GM12873 (cell line): ENCODE measurements at regions not wholly inside any gene's neighbourhood (a gene's known extent, or its start where the extent isn't known, plus 50 kb on each side); places are given as distances from the start of the nearest gene placed in this dataset.

Source experiments
- TF ChIP-seq, protein P1 (sequence below): IDR thresholded peaks from 2 replicates; pipeline ENCODE4 v1.5.1; 2012; ENCODE audit warnings: low read depth, mild to moderate bottlenecking, moderate library complexity, low read length, control low read depth; ENCODE audit not compliant: insufficient read depth; ENCODE audit errors: missing control alignments

DNA sequence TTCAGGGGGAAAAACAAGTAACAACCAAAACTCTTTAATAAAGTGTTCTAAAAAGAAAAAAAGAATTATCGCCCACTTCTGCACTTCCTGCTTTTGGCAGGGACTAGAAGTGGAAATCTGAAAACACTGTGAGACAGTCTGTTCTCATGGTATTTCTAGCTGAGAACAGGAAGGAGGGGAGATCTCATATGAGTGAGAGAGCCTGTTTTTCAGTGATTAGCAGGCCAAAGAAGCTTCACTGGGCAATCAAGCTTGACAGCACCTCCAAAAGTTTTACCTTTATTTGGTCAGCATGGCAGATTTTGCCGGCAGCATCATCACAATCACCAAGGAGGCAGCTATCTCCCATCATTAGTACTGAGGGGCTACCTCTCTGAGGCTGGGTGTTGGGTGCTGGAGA lies 79.5 kb upstream of the ATXN1 start:
- TF ChIP-seq, protein P1, sequence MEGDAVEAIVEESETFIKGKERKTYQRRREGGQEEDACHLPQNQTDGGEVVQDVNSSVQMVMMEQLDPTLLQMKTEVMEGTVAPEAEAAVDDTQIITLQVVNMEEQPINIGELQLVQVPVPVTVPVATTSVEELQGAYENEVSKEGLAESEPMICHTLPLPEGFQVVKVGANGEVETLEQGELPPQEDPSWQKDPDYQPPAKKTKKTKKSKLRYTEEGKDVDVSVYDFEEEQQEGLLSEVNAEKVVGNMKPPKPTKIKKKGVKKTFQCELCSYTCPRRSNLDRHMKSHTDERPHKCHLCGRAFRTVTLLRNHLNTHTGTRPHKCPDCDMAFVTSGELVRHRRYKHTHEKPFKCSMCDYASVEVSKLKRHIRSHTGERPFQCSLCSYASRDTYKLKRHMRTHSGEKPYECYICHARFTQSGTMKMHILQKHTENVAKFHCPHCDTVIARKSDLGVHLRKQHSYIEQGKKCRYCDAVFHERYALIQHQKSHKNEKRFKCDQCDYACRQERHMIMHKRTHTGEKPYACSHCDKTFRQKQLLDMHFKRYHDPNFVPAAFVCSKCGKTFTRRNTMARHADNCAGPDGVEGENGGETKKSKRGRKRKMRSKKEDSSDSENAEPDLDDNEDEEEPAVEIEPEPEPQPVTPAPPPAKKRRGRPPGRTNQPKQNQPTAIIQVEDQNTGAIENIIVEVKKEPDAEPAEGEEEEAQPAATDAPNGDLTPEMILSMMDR = no peak

DNA sequence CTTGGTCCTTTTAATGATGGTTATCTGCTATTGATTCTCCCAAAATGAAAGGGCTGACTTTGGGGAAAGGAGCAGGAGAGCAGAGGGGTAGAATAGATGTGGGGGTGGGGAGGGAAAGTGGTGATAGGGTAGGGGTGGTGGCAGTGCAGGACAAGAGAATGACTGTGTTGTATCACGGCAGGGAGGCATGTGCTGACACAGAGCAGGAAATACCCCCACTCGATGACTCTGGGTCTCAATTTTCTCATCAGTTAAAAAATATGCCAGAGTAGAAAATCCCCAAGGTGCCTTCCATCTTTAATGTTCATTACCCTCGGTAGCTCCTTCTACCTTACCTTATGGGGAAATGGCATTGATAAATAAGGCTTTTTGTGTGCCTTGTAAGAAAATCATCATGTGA lies 79.0 kb upstream of the ATXN1 start:
- TF ChIP-seq, protein P1 = no peak

DNA sequence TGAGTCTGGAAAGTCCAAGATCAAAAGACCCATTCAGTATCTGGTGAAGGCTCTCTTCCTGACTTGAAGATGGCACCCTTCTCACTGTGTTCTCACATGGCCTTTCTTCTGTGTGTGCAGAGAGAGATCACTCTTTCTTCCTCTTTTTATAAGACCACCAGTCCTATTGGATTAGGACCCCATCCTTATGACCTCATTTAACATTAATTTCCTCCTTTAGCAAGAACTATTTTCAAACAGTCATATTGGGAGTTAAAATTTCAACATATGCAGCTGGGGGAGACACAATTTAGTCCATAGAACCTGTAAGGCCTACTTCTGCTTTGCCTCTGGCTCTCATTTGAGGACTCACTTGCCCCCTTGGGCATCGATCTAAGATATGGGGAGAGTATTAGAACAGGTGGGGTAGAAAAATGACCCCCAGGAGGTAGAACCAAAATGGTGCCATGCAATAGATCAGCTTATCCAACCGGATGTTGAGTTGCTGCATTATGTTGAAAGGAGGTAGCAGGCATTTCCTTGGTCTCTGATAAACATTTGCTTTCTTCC lies 78.4 kb upstream of the ATXN1 start:
- TF ChIP-seq, protein P1 = no peak

DNA sequence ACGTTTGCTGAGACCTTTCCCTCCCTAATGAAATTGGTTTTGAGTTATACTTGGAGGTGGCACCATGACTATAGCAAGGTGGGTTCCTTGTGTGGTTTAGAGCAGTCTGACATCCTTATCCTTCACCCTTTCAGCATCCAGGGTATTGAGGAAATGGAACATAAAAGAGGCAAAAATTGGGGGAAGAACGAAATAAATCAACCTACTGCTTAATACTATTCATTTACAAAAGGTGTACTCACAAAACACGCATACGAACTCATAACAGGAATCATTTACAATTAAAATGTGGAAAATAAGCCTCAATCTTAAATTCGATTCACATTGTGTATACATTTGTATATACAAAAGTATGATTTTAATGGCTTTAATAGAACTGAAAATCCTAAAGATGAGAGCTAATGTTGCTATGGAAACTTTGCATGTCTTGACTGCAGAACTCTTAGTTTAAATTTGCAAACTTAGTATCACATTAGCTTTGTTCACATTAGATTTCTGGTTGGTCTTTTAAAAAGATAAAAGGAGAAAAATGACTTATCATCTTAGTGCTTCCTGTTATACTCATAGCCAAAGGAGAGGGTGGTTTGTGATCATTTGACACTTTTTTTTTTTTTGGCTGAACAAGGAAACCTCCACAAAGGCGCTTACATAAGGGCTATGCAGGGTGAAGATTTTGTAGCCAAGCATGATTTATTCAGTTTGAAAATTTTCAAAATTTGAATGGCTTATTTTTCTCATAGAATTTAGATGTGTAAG lies 76.1 kb upstream of the ATXN1 start:
- TF ChIP-seq, protein P1 = no peak

DNA sequence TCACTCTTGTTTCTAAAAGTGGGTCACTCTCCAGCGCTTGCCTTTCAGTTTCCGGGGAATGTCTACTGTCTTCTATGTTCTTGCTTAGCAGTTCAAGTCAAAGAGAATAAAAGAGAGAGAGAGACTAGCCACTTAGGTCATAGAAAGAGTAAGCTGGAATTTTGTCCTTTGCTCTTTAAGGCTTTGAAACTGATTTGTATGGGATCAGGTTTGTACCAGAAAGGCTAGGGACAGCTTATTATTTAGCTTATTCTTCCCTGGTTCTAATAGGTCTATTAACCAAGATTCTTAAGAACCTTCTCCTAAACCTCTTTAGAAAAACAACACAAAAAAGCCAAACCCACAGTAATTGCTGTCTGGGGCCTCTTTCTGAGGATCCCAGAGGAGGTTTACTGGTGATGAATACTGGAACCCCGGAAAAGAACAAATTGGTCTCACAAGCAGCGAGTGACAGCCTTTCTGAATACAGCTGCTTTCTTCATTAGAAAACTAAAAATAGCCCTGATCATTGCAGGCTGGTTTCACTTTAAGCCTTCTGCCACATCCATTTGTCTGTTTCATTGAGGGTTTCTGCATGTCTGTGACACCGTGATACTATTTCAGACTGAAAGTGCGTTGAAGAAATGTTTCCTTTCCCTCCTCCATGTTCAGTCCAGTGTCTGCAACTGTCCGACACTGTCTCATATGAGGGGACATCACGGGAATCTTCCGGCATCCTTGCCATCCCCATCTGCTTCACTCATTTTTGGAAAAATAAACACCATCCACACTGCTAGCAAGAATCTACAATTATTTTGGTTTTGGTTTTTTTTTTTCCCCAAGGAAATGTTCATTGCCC lies 75.1 kb upstream of the ATXN1 start:
- TF ChIP-seq, protein P1 = no peak

DNA sequence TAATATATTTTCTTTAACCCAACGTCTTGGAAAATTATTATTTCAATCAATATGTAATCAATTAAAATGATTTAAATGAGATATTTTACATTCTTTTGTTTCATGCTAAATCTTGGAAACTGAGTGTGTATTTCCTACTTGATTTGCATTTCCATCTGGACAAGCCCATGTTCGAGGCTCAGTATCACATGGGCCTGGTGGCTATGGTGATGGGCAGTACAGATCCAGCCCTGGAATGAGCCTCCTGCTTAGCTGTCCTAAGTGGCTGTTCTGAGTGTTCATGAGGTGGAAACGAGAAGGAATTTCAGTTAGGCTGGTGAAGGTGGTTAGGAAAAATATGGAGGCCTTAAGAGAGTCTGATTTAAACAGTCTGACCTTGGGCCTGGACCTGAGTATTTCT lies 73.0 kb upstream of the ATXN1 start:
- TF ChIP-seq, protein P1 = no peak

GRCh38 chr6:16832721-16833120 lies 71.5 kb upstream of the ATXN1 start:
- TF ChIP-seq, protein P1 = no peak
